ENCODE measurements at regions not wholly inside any gene's neighbourhood (a gene's known extent, or its start where the extent isn't known, plus 50 kb on each side); places are given as distances from the start of the nearest gene placed in this dataset.

GRCh38 chr14:54213536-54213935 is 183.3 kb upstream of the CDKN3 start:
- Histone ChIP-seq H3K4me1 (ENCODE audit: control extremely low read depth in 1 of 4, control insufficient read depth in 4 of 4, insufficient read depth in 4 of 4, low read length in 3 of 4) (no peaks in the 10 kb centered on the region), H3K9me3 (ENCODE audit: control extremely low read depth in 1 of 5, control insufficient read depth in 4 of 5, insufficient read depth in 2 of 5, low read depth in 1 of 5, low read length in 4 of 5) (peaks cover 0 to 3% (median 0%) of the 10 kb centered on the region in 5 experiments), H3K27ac (ENCODE audit: insufficient read depth in 1 of 2, low read depth in 1 of 2, low read length in 2 of 2, poor library complexity in 1 of 2, severe bottlenecking in 2 of 2) (no peak overlapping the region), H3K36me3 (ENCODE audit: control insufficient read depth in 4 of 4, insufficient read depth in 4 of 4, low read length in 3 of 4) (no peaks in the 10 kb centered on the region), H3K4me3 (ENCODE audit: control insufficient read depth in 1 of 7, extremely low read depth in 1 of 7, insufficient read depth in 4 of 7, low read depth in 2 of 7, low read length in 6 of 7) (no peak overlapping the region), H3K27me3 (replicated peaks in 2 of 5; ENCODE audit: control insufficient read depth in 4 of 5, insufficient read depth in 5 of 5, low read length in 4 of 5) (peaks cover 4 to 35% (median 23%) of the 10 kb centered on the region in 5 experiments)
- WGBS (ENCODE audit: insufficient coverage), result no CpG with 5 or more reads among the region's 1 CpG
- ChIA-PET CTCF (interaction anchor here (1.1 kb wide), 1 partner anchor 39 kb away, joined by 3 read pairs; no protein-coding TSS in a partner anchor), POLR2A (no interaction called here)
- DNase-seq, result no peak

- 100% methylated on average over 2 of the region's 3 CpGs for WGBS (ENCODE audit: insufficient coverage)
- H3K27me3 ChIP-seq (replicated peaks in 2 of 5; ENCODE audit: control insufficient read depth in 4 of 5, insufficient read depth in 5 of 5, low read length in 4 of 5), result peaks cover 17 to 66% (median 38%) of the 10 kb centered on the region in 5 experiments
- no peak overlapping the region for H3K27ac ChIP-seq (ENCODE audit: insufficient read depth in 1 of 2, low read depth in 1 of 2, low read length in 2 of 2, poor library complexity in 1 of 2, severe bottlenecking in 2 of 2)
- no peaks in the 10 kb centered on the region for H3K36me3 ChIP-seq (ENCODE audit: control insufficient read depth in 4 of 4, insufficient read depth in 4 of 4, low read length in 3 of 4)
- DNase-seq, result peak in 2 of 3 donors; percentile 7 to 8
- ChIA-PET CTCF (interaction anchor here (1.4 kb wide), 1 partner anchor 42 kb away, joined by 5 read pairs; no protein-coding TSS in a partner anchor), POLR2A (no interaction called here)
- no peak overlapping the region for H3K4me3 ChIP-seq (ENCODE audit: control insufficient read depth in 1 of 7, extremely low read depth in 1 of 7, insufficient read depth in 4 of 7, low read depth in 2 of 7, low read length in 6 of 7)
- peaks cover 0 to 16% (median 7%) of the 10 kb centered on the region in 4 experiments for H3K4me1 ChIP-seq (ENCODE audit: control extremely low read depth in 1 of 4, control insufficient read depth in 4 of 4, insufficient read depth in 4 of 4, low read length in 3 of 4)
- peaks cover 0 to 3% (median 0%) of the 10 kb centered on the region in 5 experiments for H3K9me3 ChIP-seq (ENCODE audit: control extremely low read depth in 1 of 5, control insufficient read depth in 4 of 5, insufficient read depth in 2 of 5, low read depth in 1 of 5, low read length in 4 of 5)
Measured at GRCh38 chr14:54216827-54217226, 180.0 kb upstream of the CDKN3 start.

- POLR2A ChIA-PET, result no interaction called here
- H3K27me3 ChIP-seq (replicated peaks in 2 of 5; ENCODE audit: control insufficient read depth in 4 of 5, insufficient read depth in 5 of 5, low read length in 4 of 5), result peaks cover 26 to 83% (median 46%) of the 10 kb centered on the region in 5 experiments
- no peak overlapping the region for H3K27ac ChIP-seq (ENCODE audit: insufficient read depth in 1 of 2, low read depth in 1 of 2, low read length in 2 of 2, poor library complexity in 1 of 2, severe bottlenecking in 2 of 2)
- H3K4me1 ChIP-seq (ENCODE audit: control extremely low read depth in 1 of 4, control insufficient read depth in 4 of 4, insufficient read depth in 4 of 4, low read length in 3 of 4), result peaks cover 0 to 16% (median 7%) of the 10 kb centered on the region in 4 experiments
- 13% methylated on average over 26 of the region's 35 CpGs for WGBS (ENCODE audit: insufficient coverage)
- H3K36me3 ChIP-seq (ENCODE audit: control insufficient read depth in 4 of 4, insufficient read depth in 4 of 4, low read length in 3 of 4), result no peaks in the 10 kb centered on the region
- H3K4me3 ChIP-seq (ENCODE audit: control insufficient read depth in 1 of 7, extremely low read depth in 1 of 7, insufficient read depth in 4 of 7, low read depth in 2 of 7, low read length in 6 of 7), result peak overlapping the region in 3 of 7 experiments; percentile 22 to 47 (median 43)
- CTCF ChIA-PET, result interaction anchor here (0.8 kb wide), 1 partner anchor 12 kb away, joined by 3 read pairs; no protein-coding TSS in a partner anchor
- DNase-seq, result peak in 2 of 3 donors; percentile 14 to 21
- H3K9me3 ChIP-seq (ENCODE audit: control extremely low read depth in 1 of 5, control insufficient read depth in 4 of 5, insufficient read depth in 2 of 5, low read depth in 1 of 5, low read length in 4 of 5), result no peaks in the 10 kb centered on the region
Measured at GRCh38 chr14:54219261-54220070, 177.3 kb upstream of the CDKN3 start.

DNA sequence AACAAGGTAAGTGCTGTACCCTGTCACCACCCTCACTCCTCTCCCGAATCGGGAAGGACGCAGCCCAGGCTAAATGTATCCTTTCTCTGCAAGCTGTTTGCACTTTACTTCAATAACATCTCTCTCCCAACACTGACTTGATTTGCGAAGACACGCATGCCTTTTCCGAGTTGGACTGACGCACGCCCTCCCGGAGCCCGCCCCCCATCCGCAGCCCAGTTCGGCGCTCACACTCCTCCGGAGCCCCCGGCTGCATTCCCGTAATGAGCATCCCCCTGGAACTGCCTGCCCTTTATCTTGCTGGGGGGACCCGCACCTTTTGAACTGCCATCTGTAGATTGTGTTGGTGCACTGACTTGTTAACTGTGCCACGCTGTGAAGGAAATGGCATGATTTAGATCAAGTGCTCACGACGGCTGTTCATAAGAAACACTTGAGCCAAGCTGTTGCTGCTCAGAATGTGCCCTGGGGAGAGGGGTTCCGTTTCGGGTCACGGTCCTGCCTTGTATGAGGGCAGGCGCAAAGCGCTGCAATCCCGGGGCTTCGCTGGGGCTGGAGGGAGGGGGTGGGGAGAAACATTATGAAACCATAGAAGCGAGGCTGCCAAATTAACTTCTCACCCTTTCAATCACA is 176.6 kb upstream of the CDKN3 start:
- Histone ChIP-seq H3K4me3 (ENCODE audit: control insufficient read depth in 1 of 7, extremely low read depth in 1 of 7, insufficient read depth in 4 of 7, low read depth in 2 of 7, low read length in 6 of 7) (peak overlapping the region in 4 of 7 experiments; percentile 13 to 45 (median 32)), H3K4me1 (ENCODE audit: control extremely low read depth in 1 of 4, control insufficient read depth in 4 of 4, insufficient read depth in 4 of 4, low read length in 3 of 4) (peaks cover 0 to 16% (median 7%) of the 10 kb centered on the region in 4 experiments), H3K27me3 (replicated peaks in 2 of 5; ENCODE audit: control insufficient read depth in 4 of 5, insufficient read depth in 5 of 5, low read length in 4 of 5) (peaks cover 26 to 83% (median 46%) of the 10 kb centered on the region in 5 experiments), H3K36me3 (ENCODE audit: control insufficient read depth in 4 of 4, insufficient read depth in 4 of 4, low read length in 3 of 4) (no peaks in the 10 kb centered on the region), H3K27ac (ENCODE audit: insufficient read depth in 1 of 2, low read depth in 1 of 2, low read length in 2 of 2, poor library complexity in 1 of 2, severe bottlenecking in 2 of 2) (no peak overlapping the region), H3K9me3 (ENCODE audit: control extremely low read depth in 1 of 5, control insufficient read depth in 4 of 5, insufficient read depth in 2 of 5, low read depth in 1 of 5, low read length in 4 of 5) (no peaks in the 10 kb centered on the region)
- under 1% methylated on average over 22 of the region's 28 CpGs for WGBS (ENCODE audit: insufficient coverage)
- ChIA-PET CTCF (interaction anchor here (0.8 kb wide), 1 partner anchor 11 kb away, joined by 3 read pairs; no protein-coding TSS in a partner anchor), POLR2A (no interaction called here)
- DNase-seq, result peak in 2 of 3 donors; percentile 15 to 23

- CTCF ChIA-PET, result no interaction called here
- POLR2A ChIA-PET, result no interaction called here
- WGBS (ENCODE audit: insufficient coverage), result 40% methylated on average over 1 of the region's 5 CpGs
Measured at GRCh38 chr14:54220704-54221431, 175.9 kb upstream of the CDKN3 start.

DNA sequence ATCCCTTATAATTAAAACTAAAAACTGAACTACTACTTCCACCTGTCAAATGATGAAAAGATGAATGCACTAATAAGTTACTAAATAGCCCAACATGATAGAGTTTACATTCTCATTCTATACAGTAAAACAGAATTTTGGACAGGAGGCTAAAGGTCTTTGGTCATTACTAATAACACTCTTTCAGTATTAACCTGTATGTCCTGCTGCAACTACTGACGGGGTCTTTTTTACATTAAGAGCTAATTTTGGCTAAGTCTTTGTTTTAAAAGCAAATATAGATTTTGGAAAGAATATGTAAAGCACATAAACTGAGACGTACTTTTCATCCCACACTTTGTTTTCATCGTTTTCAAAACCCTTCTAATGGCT is 175.4 kb upstream of the CDKN3 start:
- CTCF ChIA-PET, result no interaction called here

More at GRCh38 chr14:54220704-54221431, 175.9 kb upstream of the CDKN3 start:
- Histone ChIP-seq H3K36me3 (ENCODE audit: control insufficient read depth in 4 of 4, insufficient read depth in 4 of 4, low read length in 3 of 4) (no peaks in the 10 kb centered on the region), H3K27me3 (replicated peaks in 2 of 5; ENCODE audit: control insufficient read depth in 4 of 5, insufficient read depth in 5 of 5, low read length in 4 of 5) (peaks cover 26 to 85% (median 43%) of the 10 kb centered on the region in 5 experiments), H3K4me1 (ENCODE audit: control extremely low read depth in 1 of 4, control insufficient read depth in 4 of 4, insufficient read depth in 4 of 4, low read length in 3 of 4) (peaks cover 0 to 16% (median 7%) of the 10 kb centered on the region in 4 experiments), H3K4me3 (ENCODE audit: control insufficient read depth in 1 of 7, extremely low read depth in 1 of 7, insufficient read depth in 4 of 7, low read depth in 2 of 7, low read length in 6 of 7) (peak overlapping the region in 2 of 7 experiments; percentile 43 to 45), H3K9me3 (ENCODE audit: control extremely low read depth in 1 of 5, control insufficient read depth in 4 of 5, insufficient read depth in 2 of 5, low read depth in 1 of 5, low read length in 4 of 5) (no peaks in the 10 kb centered on the region), H3K27ac (ENCODE audit: insufficient read depth in 1 of 2, low read depth in 1 of 2, low read length in 2 of 2, poor library complexity in 1 of 2, severe bottlenecking in 2 of 2) (no peak overlapping the region)
- no peak for DNase-seq

More for the DNA sequence above, 175.4 kb upstream of the CDKN3 start:
- H3K9me3 ChIP-seq (ENCODE audit: control extremely low read depth in 1 of 5, control insufficient read depth in 4 of 5, insufficient read depth in 2 of 5, low read depth in 1 of 5, low read length in 4 of 5), result no peaks in the 10 kb centered on the region
- H3K4me3 ChIP-seq (ENCODE audit: control insufficient read depth in 1 of 7, extremely low read depth in 1 of 7, insufficient read depth in 4 of 7, low read depth in 2 of 7, low read length in 6 of 7), result no peak overlapping the region
- peaks cover 28 to 83% (median 41%) of the 10 kb centered on the region in 5 experiments for H3K27me3 ChIP-seq (replicated peaks in 2 of 5; ENCODE audit: control insufficient read depth in 4 of 5, insufficient read depth in 5 of 5, low read length in 4 of 5)
- no peak for DNase-seq
- peaks cover 0 to 16% (median 7%) of the 10 kb centered on the region in 4 experiments for H3K4me1 ChIP-seq (ENCODE audit: control extremely low read depth in 1 of 4, control insufficient read depth in 4 of 4, insufficient read depth in 4 of 4, low read length in 3 of 4)
- no peaks in the 10 kb centered on the region for H3K36me3 ChIP-seq (ENCODE audit: control insufficient read depth in 4 of 4, insufficient read depth in 4 of 4, low read length in 3 of 4)
- POLR2A ChIA-PET, result no interaction called here
- WGBS (ENCODE audit: insufficient coverage), result no CpG with 5 or more reads among the region's 3 CpGs
- no peak overlapping the region for H3K27ac ChIP-seq (ENCODE audit: insufficient read depth in 1 of 2, low read depth in 1 of 2, low read length in 2 of 2, poor library complexity in 1 of 2, severe bottlenecking in 2 of 2)

Measured in common myeloid progenitor, CD34-positive (primary cell).